GM18951 (cell line): ENCODE measurements at regions not wholly inside any gene's neighbourhood (a gene's known extent, or its start where the extent isn't known, plus 50 kb on each side); places are given as distances from the start of the nearest gene placed in this dataset.
A peak's percentile ranks its signal among the peaks of the same experiment; 100 is the strongest.
"Not testable (repeated sequence)": the region's sequence is repeated elsewhere in the genome, so short reads cannot be mapped to it uniquely, and the experiment has no call there.

ENCODE experiments used
- POLR2A ChIP-seq: IDR thresholded peaks from 4 replicates; pipeline ENCODE4 v1.6.1; 2011; ENCODE audit warnings: mild to moderate bottlenecking; ENCODE audit not compliant: insufficient read length, insufficient read depth; ENCODE audit errors: extremely low read depth
- in situ Hi-C: fragments of 300-500 bp; cut with MboI; formaldehyde crosslinking; loops from one replicate; pipeline ENCODE4 v1.12.0; 2022; ENCODE audit warnings: low sequenced_read_pairs, mixed read lengths, inconsistent platforms; ENCODE audit not compliant: unreplicated experiment

DNA sequence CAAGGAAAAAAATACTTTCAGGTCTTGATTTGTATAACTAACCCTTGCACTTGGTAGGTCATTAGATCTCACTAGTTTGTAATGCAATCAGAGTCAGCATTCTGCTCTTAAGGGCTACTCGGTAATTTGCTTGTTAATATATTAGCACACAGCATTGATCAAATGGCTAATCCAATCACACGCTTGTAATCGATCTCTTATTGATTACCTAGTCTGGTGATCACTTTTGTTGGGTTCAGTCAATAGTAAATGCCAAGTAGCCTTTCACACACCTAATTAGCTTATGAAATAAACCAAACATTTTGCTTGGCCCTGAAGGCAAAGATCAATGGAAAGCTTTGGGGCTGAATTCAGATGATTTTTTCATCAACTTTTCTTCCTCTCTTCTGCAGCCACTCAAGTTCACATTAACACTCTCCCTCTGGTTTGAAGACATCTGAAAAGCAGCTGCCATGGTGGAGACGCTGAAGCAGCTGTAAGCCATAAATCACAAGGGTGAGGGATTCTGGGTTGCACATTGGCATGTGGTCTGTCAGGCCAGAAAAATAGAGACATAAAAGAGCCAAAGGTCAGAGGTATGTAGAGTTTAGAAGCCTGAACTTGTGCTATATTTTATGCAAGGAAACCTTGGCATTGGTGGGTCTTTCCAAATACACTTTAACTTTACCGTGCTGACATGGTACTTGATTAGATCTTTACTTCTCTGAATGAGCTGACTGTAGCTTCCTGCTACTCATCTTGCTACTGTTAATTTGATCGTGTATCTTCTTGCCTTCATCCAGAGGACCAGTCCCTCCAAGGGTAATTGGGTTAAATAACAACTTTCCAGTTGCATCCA, 234.4 kb downstream of the SIM1 start:
- TF ChIP-seq POLR2A = no peak
- in situ Hi-C loops = no loop called here

DNA sequence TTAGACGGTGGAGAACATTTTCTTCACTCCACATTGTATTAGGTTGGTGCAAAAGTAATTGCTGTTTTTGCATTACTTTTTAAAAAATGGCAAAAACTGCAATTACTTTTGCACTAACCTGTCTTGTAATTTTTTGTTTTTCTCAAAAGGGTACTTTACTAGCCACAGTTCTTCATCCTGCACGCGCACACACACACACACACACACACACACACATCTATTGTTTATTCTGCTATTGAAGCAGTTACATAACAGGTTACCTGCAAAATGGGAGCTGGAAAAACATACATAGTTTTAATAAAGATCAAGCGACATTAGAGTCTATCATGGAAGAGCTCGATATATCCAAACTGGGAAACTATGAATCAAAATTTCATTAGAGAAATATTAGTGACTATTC, 235.2 kb downstream of the SIM1 start:
- TF ChIP-seq POLR2A = no peak
- in situ Hi-C loops = no loop called here

DNA sequence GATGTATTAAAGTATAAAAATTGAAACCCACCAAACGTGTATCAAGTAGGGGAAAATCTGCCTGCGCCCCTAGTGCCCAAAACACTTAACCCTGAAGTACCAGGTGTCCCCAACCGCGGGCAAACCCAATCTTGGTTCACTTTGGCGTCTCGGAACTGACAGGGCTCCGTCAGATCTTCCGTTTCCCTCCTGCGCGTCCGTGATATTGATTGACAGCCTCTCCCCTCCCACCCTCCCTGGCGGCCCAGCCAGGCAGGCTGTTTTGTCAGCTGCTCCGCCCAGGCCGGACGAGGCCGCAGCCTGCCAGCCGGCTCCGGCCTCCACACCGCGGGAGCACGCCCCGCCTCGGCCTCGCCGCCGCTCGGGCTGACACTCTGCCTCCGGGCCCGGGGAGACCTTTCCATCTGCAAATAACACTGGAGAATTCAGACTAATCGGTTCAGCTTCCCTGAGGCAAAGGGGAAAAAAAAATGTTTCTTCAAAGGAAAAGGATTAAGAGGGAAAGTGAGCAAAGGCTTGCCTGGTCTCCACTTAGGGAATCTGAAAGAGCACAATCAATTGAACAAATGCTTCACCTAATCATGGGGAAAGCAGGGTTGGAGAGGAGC, 234.9 kb upstream of the MCHR2 start:
- peak; percentile 35 for TF ChIP-seq POLR2A
- in situ Hi-C loops = no loop called here

DNA sequence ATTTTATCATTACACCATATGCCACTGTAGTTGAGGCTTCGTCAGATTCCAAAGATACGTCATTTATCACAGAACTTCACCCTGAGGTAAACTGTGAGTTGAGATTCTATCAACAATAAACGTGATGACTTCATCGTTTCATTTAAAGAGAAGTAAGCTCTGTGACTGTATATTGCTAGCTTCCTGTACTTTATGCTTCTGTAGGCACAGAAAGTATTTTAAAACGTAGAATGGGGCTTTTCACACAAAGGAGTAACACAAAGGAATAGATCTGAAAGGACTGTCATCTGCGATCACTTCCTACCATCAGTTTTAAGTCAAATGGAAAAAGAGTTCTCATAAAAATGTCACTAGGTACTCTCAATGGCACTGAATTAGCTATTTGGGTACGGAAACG, 234.4 kb upstream of the MCHR2 start:
- in situ Hi-C loops = no loop called here
- no peak for TF ChIP-seq POLR2A

DNA sequence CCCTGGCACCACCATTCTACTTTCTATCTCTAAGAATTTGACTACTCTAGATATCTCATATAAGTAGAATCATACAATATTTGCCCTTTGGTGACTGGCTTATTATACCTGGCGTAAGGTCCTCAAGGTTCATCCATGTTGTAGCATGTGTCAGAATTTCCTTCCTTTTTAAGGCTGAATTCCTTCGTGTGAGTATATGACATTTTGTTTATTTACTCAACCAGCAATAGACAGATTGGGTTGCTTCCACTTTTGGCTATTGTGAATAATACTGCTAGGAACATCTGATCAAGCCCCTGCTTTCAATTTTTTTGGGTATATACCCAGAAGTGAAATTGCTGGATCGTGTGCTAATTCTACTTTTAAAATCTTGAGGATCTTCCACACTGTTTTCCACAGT, 232.8 kb upstream of the MCHR2 start:
- TF ChIP-seq POLR2A = no peak
- in situ Hi-C loops = no loop called here

DNA sequence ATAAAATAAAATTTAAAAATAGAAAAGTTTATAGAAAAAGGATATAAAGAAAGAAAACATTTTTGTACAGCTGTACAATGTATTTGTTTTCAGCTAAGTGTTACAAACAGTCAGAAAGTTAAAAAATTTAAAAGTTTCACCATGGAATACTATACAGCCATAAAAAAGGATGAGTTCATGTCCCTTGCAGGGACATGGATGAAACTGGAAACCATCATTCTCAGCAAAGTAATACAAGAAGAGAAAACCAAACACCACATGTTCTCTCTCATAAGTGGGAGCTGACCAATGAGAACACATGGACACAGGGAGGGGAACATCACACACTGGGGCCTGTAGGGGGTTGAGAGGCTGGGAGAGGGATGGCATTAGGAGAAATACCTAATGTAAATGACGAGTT, 229.9 kb upstream of the MCHR2 start:
- in situ Hi-C loops = not testable (repeated sequence)

DNA sequence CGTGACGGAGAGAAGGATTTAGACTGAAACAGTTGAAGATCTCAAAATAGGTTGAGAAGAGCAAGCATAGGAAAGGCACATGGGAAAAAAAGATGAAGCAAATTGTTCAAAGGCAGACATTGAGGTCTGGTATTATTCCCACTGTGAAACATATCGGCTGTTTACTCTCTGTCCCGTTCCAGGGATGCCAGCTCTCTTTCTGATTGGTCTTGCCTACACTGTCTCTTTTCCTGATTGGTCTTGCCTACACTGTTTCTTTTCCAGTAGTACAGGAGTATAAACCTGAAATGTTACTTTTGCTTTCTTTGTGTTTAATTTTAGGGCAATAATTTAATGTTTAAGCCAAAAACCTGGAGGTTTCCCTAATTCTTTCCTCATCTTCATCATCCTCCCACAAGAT, 226.5 kb upstream of the MCHR2 start:
- in situ Hi-C loops = no loop called here
- no peak for TF ChIP-seq POLR2A

DNA sequence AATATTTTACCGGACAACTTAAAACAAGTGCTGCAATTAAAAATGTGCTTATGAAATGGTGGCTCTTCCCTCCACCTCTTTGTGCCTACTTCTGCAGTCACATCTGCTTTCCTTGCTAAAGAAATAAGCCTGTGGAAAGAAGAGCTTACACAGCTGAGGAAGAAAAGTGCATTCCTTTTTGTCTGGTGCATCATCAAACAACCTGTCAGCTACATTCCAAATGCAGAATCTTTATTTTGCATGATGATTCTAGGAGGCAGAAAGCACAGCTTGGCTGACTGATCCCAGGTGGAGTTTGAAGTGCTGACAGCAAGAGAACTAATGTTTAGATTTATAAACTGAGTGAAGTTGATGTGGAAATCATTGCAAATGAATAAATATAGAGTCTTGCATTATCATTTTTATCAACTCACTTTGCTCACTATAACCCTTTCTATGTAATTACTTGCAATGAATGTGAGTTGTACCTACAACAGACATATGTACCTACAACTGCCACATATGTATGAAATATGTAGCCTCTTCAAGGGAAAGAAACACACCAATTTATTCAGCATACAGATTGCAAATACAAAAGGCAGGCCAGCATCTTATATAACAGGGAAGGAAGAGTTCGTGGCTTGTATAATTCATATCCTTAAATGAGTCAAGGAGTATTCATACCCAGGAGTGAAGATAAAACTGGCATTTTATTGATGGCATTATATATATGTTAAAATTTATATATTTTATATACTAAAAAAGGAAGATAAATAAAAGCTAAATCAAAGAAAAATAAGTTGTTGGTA, 223.4 kb upstream of the MCHR2 start:
- no peak for TF ChIP-seq POLR2A
- in situ Hi-C loops = no loop called here

DNA sequence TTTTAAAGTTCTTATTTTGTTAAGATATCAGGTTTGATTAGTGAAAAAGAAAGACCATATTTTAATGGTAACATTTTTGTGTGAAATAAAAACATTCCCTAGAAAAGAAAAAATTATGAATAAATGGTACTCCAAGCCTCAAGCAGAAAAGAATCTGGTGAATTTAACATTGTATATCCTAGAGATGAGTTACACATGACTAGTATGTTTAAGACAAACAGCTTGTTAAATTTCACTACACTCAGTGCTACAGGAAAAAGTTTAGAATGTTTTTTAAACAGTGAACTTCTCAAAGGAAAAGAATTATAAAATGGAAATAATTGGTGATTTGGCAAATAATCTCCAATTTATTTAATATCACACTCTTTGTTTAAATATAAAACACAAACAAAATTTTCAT, 222.7 kb upstream of the MCHR2 start:
- no peak for TF ChIP-seq POLR2A
- in situ Hi-C loops = no loop called here

DNA sequence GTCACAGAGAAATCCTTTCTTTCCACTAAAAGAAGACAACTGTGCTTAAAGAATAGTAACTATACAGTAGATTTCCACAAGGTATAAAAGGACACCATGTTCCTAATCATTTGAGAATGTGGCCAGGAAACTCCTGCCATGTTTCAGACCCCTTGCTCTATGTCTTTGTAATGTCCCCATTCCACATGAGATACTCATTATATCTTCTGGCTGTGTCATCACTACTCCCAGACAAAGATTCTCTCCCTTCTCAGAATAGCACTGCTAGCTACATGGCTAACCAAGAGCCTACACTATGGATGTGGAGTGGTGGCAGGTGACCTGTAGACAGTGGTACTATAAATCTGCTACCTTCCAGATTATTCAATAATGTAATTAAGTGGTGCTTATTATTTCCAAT, 218.1 kb upstream of the MCHR2 start:
- in situ Hi-C loops = no loop called here
- TF ChIP-seq POLR2A = no peak

DNA sequence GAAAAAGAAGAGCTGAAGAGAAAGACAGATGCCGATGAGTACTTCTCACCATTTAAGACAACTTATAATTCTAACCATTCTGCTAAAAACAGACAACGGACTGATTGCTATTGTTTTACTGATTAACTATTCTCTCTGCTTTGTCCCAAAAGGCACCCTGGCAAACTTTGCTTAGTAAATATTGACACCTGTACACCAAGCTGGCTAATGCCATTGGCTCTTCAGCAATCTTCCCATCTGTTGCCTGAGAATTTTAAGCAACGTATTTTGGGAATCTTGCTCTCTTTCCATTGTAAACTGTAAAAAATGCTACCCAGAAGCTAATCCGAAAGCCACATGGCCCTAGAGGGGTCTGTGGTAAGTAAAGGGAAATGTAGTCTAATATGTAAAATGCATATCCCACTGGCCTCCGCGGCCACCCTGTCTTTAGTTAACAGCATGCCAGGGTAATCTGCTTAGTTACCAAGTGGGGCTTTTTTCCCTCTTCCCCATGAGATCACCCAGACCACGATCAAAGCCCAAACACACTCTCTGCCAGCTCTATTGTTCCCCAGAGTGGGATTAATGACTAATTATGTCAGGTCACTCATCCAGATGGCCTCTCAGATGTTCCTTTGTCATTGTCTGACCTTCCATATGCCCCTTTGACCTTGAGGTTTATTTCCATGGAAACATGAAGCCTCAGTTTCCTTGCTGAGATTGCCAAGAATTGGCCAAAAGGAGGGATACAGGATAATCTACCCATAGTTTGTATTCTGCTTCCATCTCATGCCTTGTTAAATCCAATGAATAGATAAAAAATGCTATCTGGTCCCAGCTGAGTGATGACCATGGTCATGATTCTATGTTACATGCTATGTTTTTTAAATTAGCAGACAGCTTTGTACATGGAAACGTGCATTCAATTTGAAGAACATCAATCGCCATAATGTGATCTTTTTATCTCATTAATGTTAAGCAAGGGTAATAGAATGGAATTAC, 216.4 kb upstream of the MCHR2 start:
- in situ Hi-C loops = no loop called here
- TF ChIP-seq POLR2A = no peak

DNA sequence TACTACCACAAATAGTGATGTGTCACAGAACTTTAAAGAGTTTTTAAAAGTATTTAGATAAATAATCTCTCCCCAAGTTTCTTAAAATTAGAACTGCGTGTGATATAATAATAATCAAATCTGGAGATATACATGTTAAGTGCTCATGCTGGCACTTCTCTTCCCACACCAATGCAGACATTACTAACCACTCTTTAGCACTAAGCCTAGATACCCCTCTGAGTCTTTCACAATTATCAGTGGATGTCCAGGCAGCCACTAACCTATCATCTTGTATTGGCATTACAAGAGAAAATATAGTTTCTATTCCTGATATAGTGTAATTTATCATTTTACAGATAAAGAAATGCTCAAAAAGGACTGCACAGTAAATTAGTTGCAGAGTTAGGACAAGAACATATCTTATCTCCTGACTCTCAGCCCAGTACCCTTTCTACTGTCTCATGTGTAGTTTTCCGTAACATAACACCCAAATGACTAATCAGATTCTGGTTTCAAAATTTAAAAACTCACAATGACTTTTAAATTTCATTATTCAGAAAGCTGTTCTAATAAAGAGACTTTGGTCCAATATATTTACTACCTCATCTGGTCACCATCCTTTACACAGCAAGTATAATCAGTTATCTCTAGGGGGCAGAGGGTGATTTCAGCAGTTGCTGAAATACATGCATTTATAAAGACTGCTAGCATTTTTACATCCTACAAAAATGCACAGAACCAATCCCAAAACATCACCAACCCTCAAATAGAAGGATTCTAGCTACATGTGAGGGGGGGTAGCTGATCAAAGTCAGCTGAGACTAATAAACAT, 215.5 kb upstream of the MCHR2 start:
- TF ChIP-seq POLR2A = no peak
- in situ Hi-C loops = no loop called here
